ENCODE measurements at regions not wholly inside any gene's neighbourhood (a gene's known extent, or its start where the extent isn't known, plus 50 kb on each side); places are given as distances from the start of the nearest gene placed in this dataset.

GRCh38 chr5:175328687-175329086 is 115.3 kb downstream of the DRD1 start:
- TF ChIP-seq CTCF (IDR thresholded peaks at IDR 0.05) = no peak

GRCh38 chr5:175328176-175328575 is 115.8 kb downstream of the DRD1 start:
- TF ChIP-seq CTCF (IDR thresholded peaks at IDR 0.05) = no peak

GRCh38 chr5:175325681-175326080 is 118.3 kb downstream of the DRD1 start:
- no peak for TF ChIP-seq CTCF (IDR thresholded peaks at IDR 0.05)

- no peak for TF ChIP-seq CTCF (IDR thresholded peaks at IDR 0.05)
These were observed 122.0 kb downstream of the DRD1 start for GRCh38 chr5:175321927-175322532.

- TF ChIP-seq CTCF (IDR thresholded peaks at IDR 0.05) = no peak
These were observed 124.8 kb downstream of the DRD1 start for GRCh38 chr5:175319199-175319598.

GRCh38 chr5:175317872-175318271 is 126.1 kb downstream of the DRD1 start:
- no peak for TF ChIP-seq CTCF (IDR thresholded peaks at IDR 0.05)

GRCh38 chr5:175309218-175309810 is 134.7 kb downstream of the DRD1 start:
- TF ChIP-seq CTCF (IDR thresholded peaks at IDR 0.05) = no peak

- TF ChIP-seq CTCF (IDR thresholded peaks at IDR 0.05) = no peak
These were observed 135.3 kb downstream of the DRD1 start for GRCh38 chr5:175308701-175309100.
